Cardiac muscle cell (in vitro differentiated cells and primary cell): ENCODE measurements at regions not wholly inside any gene's neighbourhood (a gene's known extent, or its start where the extent isn't known, plus 50 kb on each side); places are given as distances from the start of the nearest gene placed in this dataset.

Experiments used
- DNase-seq, 2 donors: peaks; one replicate each; pipeline versions ENCODE4 v3.0.0 to v3.0.0-alpha.2; 2010 to 2017; ENCODE audit warnings: low read depth in 1 of 2, low spot score in 1 of 2
- H3K27ac ChIP-seq: fragments of 200-600 bp; sonication (generic); 2 replicates; pipeline ENCODE4 v1.5.1; 2016
- H3K27me3 ChIP-seq: fragments of 200-600 bp; sonication (generic); 2 replicates; pipeline ENCODE4 v1.6.0; 2016; ENCODE audit warnings: control low read depth
- H3K36me3 ChIP-seq: fragments of 200-600 bp; sonication (generic); 2 replicates; pipeline ENCODE4 v1.5.1; 2016; ENCODE audit warnings: control low read depth
- H3K4me1 ChIP-seq: fragments of 200-600 bp; sonication (generic); 2 replicates; pipeline ENCODE4 v1.8.1; 2017; ENCODE audit warnings: low read depth, mild to moderate bottlenecking, mixed run types
- H3K4me3 ChIP-seq: fragments of 200-600 bp; sonication (generic); 2 replicates; pipeline ENCODE4 v1.5.1; 2016; ENCODE audit warnings: mild to moderate bottlenecking
- H3K9me3 ChIP-seq: fragments of 200-600 bp; sonication (generic); 2 replicates; pipeline ENCODE4 v1.5.1; 2017; ENCODE audit warnings: low read depth, mild to moderate bottlenecking, control low read depth
- CTCF ChIP-seq: IDR thresholded peaks from 2 replicates; pipeline ENCODE4 v1.5.1; 2012; ENCODE audit warnings: low read depth, mild to moderate bottlenecking, low read length

GRCh38 chr1:53390736-53391135, 62.9 kb upstream of the LRP8 start:
- Histone ChIP-seq H3K9me3 (no peaks in the 10 kb centered on the region), H3K4me1 (no peaks in the 10 kb centered on the region), H3K4me3 (no peak overlapping the region), H3K27ac (no peak overlapping the region), H3K36me3 (no peaks in the 10 kb centered on the region), H3K27me3 (peaks cover 6% of the 10 kb centered on the region)
- no peak for DNase-seq
- no peak for TF ChIP-seq CTCF

- H3K4me3 ChIP-seq = no peak overlapping the region
- H3K27me3 ChIP-seq = peaks cover 10% of the 10 kb centered on the region
- no peaks in the 10 kb centered on the region for H3K4me1 ChIP-seq
- no peak for TF ChIP-seq CTCF
- no peak overlapping the region for H3K27ac ChIP-seq
- H3K36me3 ChIP-seq = no peaks in the 10 kb centered on the region
- H3K9me3 ChIP-seq = no peaks in the 10 kb centered on the region
- no peak for DNase-seq
Observed at GRCh38 chr1:53391296-53391695, 63.4 kb upstream of the LRP8 start.

- Histone ChIP-seq H3K9me3 (no peaks in the 10 kb centered on the region), H3K36me3 (no peaks in the 10 kb centered on the region), H3K4me3 (no peak overlapping the region), H3K4me1 (no peaks in the 10 kb centered on the region), H3K27me3 (peaks cover 11% of the 10 kb centered on the region), H3K27ac (no peak overlapping the region)
- no peak for TF ChIP-seq CTCF
- DNase-seq = no peak
Observed at GRCh38 chr1:53391982-53392381, 64.1 kb upstream of the LRP8 start.

- H3K9me3 ChIP-seq = no peaks in the 10 kb centered on the region
- H3K27ac ChIP-seq = no peak overlapping the region
- peaks cover 11% of the 10 kb centered on the region for H3K27me3 ChIP-seq
- no peak for TF ChIP-seq CTCF
- no peak overlapping the region for H3K4me3 ChIP-seq
- H3K4me1 ChIP-seq = no peaks in the 10 kb centered on the region
- DNase-seq = no peak
- H3K36me3 ChIP-seq = no peaks in the 10 kb centered on the region
Observed at GRCh38 chr1:53392460-53392859, 64.6 kb upstream of the LRP8 start.

GRCh38 chr1:53393325-53393792, 65.5 kb upstream of the LRP8 start:
- peak; percentile 83 for TF ChIP-seq CTCF
- H3K27me3 ChIP-seq = peaks cover 11% of the 10 kb centered on the region
- DNase-seq = peak; percentile 74 to 84
- no peaks in the 10 kb centered on the region for H3K36me3 ChIP-seq
- no peaks in the 10 kb centered on the region for H3K4me1 ChIP-seq
- no peaks in the 10 kb centered on the region for H3K9me3 ChIP-seq
- no peak overlapping the region for H3K27ac ChIP-seq
- no peak overlapping the region for H3K4me3 ChIP-seq

- DNase-seq = no peak
- TF ChIP-seq CTCF = no peak
- Histone ChIP-seq H3K36me3 (no peaks in the 10 kb centered on the region), H3K4me1 (no peaks in the 10 kb centered on the region), H3K27ac (no peak overlapping the region), H3K9me3 (no peaks in the 10 kb centered on the region), H3K4me3 (no peak overlapping the region), H3K27me3 (peaks cover 11% of the 10 kb centered on the region)
Observed at GRCh38 chr1:53394306-53394705, 64.9 kb upstream of the DMRTB1 start.
